Glutamatergic neuron (in vitro differentiated cells): ENCODE measurements at regions not wholly inside any gene's neighbourhood (a gene's known extent, or its start where the extent isn't known, plus 50 kb on each side); places are given as distances from the start of the nearest gene placed in this dataset.

ENCODE experiments used
- DNase-seq: peaks from one replicate; pipeline ENCODE4 v3.0.0; 2022
- H3K27ac Mint-ChIP-seq: one replicate; pipeline ENCODE4 v1.8.0; 2020; ENCODE audit warnings: mild to moderate bottlenecking, mixed read lengths, inconsistent platforms; ENCODE audit not compliant: unreplicated experiment
- H3K27me3 Mint-ChIP-seq: one replicate; pipeline ENCODE4 v1.8.0; 2020; ENCODE audit warnings: mild to moderate bottlenecking, moderate library complexity, mixed read lengths, inconsistent platforms; ENCODE audit not compliant: unreplicated experiment
- H3K36me3 Mint-ChIP-seq: one replicate; pipeline ENCODE4 v1.8.0; 2020; ENCODE audit warnings: mild to moderate bottlenecking, mixed read lengths, inconsistent platforms; ENCODE audit not compliant: unreplicated experiment
- H3K4me1 Mint-ChIP-seq: one replicate; pipeline ENCODE4 v1.8.0; 2020; ENCODE audit warnings: mild to moderate bottlenecking, low read depth, mixed read lengths, inconsistent platforms; ENCODE audit not compliant: unreplicated experiment
- H3K4me3 Mint-ChIP-seq: one replicate; pipeline ENCODE4 v1.8.0; 2020; ENCODE audit warnings: mild to moderate bottlenecking, mixed read lengths, inconsistent platforms; ENCODE audit not compliant: unreplicated experiment
- H3K9me3 Mint-ChIP-seq: one replicate; pipeline ENCODE4 v1.8.0; 2020; ENCODE audit warnings: mild to moderate bottlenecking, moderate library complexity, mixed read lengths, inconsistent platforms; ENCODE audit not compliant: unreplicated experiment
- TF ChIP-seq, protein P1 (sequence below): fragments of 200-600 bp; sonication (generic); IDR thresholded peaks from one replicate; pipeline ENCODE4 v1.5.0; 2021; ENCODE audit not compliant: partially characterized antibody, unreplicated experiment

DNA sequence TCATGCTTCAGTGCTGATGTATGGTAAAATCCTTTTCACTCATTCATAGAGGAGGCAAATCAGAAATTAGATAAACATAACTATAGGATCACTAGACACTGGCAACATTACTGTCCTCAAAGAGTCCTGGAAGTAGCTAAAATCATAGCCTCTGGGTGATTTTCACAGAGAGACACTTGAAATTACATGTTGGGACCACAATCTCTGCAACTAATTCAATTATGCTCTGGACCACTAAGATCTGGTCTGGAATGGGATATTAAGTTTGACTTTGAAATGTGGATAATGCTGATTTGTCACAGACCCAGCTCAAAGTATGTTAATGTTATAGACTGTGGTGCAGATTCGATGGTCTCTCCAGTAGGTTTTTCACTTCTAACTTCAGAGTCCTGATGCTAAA lies 214.6 kb upstream of the CCNH start:
- no peaks in the 10 kb centered on the region for H3K9me3 Mint-ChIP-seq

DNA sequence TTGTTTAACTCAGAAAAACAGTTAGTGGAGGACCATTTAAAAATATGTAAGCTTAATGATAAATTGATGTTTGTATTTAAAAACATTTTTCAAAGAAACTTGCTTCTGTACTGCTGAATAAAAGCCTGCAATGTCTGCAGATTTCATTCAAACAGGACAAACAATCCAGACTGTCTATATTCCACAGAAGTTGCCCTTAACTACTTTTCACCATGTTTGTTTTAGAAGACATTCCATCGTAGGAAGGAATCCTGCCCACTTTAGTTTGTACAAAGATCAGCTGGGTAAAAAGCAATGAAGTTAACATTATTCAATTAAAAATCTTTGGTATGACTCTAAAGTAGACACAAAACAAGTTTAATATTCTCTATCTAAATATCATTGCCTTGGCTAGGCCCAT lies 195.7 kb upstream of the CCNH start:
- Mint-ChIP-seq H3K27ac (no peak overlapping the region), H3K36me3 (no peaks in the 10 kb centered on the region), H3K9me3 (no peaks in the 10 kb centered on the region), H3K4me1 (no peaks in the 10 kb centered on the region), H3K27me3 (no peaks in the 10 kb centered on the region), H3K4me3 (no peak overlapping the region)
- TF ChIP-seq, protein P1, sequence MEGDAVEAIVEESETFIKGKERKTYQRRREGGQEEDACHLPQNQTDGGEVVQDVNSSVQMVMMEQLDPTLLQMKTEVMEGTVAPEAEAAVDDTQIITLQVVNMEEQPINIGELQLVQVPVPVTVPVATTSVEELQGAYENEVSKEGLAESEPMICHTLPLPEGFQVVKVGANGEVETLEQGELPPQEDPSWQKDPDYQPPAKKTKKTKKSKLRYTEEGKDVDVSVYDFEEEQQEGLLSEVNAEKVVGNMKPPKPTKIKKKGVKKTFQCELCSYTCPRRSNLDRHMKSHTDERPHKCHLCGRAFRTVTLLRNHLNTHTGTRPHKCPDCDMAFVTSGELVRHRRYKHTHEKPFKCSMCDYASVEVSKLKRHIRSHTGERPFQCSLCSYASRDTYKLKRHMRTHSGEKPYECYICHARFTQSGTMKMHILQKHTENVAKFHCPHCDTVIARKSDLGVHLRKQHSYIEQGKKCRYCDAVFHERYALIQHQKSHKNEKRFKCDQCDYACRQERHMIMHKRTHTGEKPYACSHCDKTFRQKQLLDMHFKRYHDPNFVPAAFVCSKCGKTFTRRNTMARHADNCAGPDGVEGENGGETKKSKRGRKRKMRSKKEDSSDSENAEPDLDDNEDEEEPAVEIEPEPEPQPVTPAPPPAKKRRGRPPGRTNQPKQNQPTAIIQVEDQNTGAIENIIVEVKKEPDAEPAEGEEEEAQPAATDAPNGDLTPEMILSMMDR: no peak
- no peak for DNase-seq

More for the DNA sequence above, 214.6 kb upstream of the CCNH start:
- no peak for DNase-seq
- Mint-ChIP-seq H3K4me3 (no peak overlapping the region), H3K36me3 (no peaks in the 10 kb centered on the region), H3K27me3 (no peaks in the 10 kb centered on the region), H3K27ac (no peak overlapping the region), H3K4me1 (peaks cover 3% of the 10 kb centered on the region)
- TF ChIP-seq, protein P1: no peak

DNA sequence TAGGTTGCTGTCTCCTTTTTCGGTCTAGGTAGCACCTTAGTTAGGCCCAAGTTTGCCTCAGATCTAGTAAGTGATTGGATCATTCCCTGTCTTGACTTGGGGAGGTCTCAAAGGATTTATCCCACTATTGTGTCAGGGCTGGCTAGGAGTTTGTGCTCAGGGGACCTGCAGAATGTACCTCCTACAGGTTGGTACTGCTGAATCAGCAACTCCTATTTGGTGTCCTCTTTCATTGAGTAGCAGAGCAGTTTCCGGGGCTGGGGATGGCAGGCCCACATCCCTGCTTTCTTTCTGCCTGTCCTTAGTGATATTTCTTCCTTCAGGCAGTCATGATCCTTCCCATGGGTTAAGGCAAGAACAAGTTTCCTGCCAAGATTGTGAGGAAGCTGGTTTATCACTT lies 192.9 kb upstream of the CCNH start:
- Mint-ChIP-seq H3K27ac (no peak overlapping the region), H3K9me3 (peaks cover 2% of the 10 kb centered on the region), H3K4me1 (no peaks in the 10 kb centered on the region), H3K36me3 (no peaks in the 10 kb centered on the region), H3K27me3 (no peaks in the 10 kb centered on the region), H3K4me3 (no peak overlapping the region)
- TF ChIP-seq, protein P1: no peak
- no peak for DNase-seq

DNA sequence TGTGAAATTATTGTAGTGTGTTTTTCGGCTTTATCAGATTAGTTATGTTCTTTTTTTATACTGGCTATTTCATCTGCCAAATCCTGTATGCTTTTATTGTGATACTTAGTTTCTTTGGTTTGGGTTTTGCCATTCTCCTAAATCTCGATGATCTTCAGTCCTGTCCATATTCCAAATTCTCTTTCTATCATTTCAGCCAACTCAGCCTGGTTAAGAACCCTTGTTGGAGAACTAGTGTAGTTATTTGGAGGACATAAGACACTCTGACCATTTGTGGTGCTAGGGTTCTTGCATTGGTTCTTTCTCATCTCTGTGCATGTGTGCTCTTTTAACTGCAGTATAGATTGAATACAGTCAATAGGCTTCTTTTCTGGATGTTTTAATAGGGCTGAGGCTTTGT lies 187.0 kb upstream of the CCNH start:
- no peak overlapping the region for H3K4me3 Mint-ChIP-seq
- no peaks in the 10 kb centered on the region for H3K27me3 Mint-ChIP-seq
- TF ChIP-seq, protein P1: no peak
- H3K4me1 Mint-ChIP-seq: no peaks in the 10 kb centered on the region
- no peak overlapping the region for H3K27ac Mint-ChIP-seq
- no peaks in the 10 kb centered on the region for H3K36me3 Mint-ChIP-seq
- DNase-seq: no peak
- peaks cover 2% of the 10 kb centered on the region for H3K9me3 Mint-ChIP-seq

DNA sequence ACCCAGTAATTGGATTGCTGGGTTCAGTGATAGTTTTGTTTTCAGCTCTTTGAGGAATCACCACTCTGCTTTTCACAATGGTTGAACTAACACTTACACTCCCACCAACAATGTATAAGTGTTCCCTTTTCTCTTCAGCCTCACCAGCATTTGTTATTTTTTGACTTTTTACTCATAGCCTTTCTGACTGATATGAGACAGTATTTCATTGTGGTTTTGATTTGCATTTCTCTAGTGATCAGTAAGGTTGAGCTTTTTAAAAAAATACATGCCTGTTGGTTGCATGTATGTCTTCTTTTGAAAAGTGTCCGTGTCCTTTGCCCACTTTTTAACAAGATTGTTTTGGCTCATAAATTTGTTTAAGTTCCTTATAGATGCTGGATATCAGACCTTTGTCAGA lies 185.7 kb upstream of the CCNH start:
- Mint-ChIP-seq H3K9me3 (peaks cover 2% of the 10 kb centered on the region), H3K4me1 (no peaks in the 10 kb centered on the region), H3K4me3 (no peak overlapping the region), H3K36me3 (no peaks in the 10 kb centered on the region), H3K27me3 (no peaks in the 10 kb centered on the region), H3K27ac (no peak overlapping the region)
- no peak for DNase-seq
- TF ChIP-seq, protein P1: no peak
